ENCODE measurements at regions not wholly inside any gene's neighbourhood (a gene's known extent, or its start where the extent isn't known, plus 50 kb on each side); places are given as distances from the start of the nearest gene placed in this dataset.
"Not testable (repeated sequence)": the region's sequence is repeated elsewhere in the genome, so short reads cannot be mapped to it uniquely, and the experiment has no call there.

DNA sequence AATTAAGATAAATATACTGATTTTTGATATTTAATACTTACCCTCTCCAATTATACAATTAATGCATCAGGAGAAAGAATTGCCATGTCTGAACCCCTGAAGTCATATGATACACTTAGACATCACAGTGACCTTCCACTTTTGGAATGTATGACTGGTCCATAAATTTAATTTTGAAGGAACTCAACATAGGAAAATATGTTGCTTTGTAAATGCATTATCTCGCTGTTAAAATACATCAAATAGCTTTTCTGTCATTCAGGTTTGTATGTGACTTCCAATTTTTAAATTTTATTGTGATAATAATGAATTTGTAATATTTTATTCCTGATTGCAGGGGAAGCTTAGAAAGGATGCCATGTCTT, 631.9 kb upstream of the ANKRD30A start:
- no peak for DNase-seq

DNA sequence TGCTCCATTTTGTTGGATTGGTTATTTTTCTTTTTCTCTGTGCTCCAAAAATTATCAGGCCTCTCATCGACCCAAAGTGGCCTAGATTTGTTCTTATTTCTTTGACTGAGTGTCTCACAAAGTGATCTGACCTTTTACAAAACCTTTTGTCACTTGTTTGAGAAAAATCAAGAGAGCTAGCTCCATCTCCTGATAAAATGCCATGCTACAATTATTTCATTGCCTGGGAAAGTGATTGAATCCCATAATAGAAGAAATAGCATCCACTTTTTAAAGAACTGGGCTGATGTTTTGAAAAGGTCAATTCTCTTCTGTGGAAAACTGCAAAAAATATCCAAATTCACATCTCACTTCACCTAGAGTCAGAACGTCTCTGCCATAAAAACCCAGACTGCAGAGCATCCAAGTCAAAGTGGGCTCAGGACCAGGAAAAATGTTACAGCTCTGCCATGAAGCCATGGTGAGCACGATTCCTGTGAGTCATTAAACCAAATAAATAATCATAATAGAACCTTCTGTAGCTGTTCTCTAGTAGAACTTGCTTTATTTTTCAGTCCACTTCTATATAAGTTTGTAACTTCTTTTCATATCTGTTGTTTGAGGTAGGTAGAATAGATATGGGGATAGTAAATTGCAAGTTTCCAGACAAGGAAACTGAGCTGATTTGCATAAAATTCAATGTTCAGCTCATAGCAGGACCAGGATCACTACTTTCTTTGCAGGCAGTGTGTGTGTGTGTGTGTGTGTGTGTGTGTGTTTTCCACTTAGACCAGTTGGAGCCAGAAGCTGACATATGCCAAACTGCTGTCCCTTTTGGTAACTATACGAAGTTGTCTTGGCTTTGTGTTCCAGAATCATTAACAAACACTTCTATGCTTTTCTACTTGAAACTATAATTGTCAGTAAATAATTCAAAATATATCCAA, 632.5 kb upstream of the ANKRD30A start:
- no peak for DNase-seq

DNA sequence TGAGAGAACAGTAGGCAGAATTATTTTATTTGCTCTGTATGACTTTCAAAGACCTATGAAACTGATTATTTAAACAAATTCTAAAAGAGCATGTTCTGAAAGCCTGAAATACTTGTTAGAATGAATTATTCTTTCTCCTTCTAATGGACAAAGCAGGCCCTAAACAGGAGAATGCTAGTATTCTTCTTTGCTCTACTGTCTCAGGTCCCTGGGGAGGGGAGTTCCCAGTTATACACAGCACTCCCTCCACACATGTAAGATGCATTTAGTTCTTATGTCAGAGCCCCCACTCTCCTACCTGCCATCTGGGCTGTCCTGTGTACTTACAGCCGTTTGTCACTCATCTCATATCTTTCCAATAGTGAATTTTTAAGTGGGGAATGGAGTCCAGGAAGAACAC, 633.5 kb upstream of the ANKRD30A start:
- no peak for DNase-seq

DNA sequence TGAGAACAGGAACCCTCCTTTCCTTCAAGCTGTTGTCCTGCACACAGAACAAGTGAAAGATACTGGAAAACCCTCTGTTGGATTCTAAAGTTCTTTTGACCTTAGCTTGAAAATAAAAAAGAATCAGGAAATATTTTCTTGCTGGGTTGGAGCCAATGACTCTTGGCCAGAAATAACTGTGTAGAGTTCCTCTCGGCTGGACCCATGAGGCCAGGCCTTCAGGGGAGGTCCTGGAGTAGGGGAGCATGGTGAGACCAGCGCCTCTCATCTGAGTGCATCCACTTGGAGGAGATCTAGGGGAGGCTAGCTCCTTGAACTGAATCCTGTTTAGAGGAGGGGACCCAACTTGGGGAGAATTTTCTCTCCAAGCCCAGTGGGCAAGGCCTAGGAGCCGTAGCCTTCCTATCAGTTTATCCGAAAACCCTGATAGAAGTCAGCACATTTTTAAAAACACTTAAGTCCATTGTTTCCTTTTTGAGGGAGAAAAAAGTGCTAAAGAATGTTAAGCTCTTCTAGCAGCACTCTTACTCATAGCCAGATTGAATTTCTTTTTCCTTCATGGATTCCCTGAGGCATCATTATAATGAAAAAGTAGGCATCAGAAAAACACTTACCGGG, 635.7 kb upstream of the ANKRD30A start:
- DNase-seq = peak; percentile 49

DNA sequence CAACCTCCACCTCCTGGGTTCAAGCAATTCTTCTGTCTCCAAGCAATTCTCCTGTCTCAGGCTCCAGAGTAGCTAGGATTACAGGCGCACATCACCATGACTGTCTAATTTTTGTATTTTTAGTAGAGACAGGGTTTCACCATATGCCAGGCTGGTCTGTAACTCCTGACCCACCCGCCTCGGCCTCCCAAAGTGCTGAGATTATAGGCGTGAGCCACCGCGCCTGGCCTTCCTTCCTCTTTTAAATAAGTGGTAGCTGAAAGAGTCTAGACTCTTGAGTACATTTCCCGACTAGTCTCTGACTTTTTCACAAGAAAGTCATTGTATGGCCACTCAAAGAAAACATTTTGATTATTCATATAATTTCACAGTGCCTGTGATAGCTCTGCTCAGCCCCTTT, 636.2 kb upstream of the ANKRD30A start:
- DNase-seq = no peak

DNA sequence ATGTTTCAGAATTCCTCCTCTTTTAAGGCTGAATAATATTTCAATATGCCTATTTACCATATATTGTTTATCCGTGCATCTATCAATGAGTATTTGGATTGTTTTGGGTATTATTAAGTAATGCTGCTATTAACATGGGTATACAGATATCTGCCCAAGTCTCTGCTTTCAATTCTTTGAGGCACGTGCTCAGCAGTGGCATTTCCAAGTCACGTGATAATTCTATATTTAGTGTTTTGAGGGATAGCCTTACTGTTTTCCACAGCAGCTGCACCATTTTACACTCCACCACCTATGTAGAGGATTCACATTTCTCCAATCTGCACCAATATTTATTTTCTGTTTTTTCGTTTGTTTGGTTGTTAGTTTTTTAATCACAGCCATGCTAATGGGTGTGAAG, 636.8 kb upstream of the ANKRD30A start:
- DNase-seq = no peak

DNA sequence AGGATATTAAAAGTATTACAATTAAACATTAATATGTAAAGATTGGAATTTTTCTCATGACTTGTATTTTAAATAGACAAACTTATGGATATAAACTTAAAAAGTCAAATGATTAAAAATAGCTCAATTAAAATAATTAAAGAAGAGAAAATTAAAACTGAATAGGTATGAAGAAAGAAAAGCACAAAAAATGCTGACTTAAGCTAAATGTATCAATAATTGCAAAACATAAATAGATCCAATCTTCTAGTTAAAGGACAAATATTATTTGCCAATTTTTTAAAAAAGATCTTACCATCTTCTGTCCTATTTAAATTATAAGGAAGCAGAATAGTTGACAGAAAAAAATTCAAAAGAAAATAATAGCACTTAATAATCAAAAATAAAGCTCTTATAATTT, 646.3 kb upstream of the ANKRD30A start:
- DNase-seq = no peak

DNA sequence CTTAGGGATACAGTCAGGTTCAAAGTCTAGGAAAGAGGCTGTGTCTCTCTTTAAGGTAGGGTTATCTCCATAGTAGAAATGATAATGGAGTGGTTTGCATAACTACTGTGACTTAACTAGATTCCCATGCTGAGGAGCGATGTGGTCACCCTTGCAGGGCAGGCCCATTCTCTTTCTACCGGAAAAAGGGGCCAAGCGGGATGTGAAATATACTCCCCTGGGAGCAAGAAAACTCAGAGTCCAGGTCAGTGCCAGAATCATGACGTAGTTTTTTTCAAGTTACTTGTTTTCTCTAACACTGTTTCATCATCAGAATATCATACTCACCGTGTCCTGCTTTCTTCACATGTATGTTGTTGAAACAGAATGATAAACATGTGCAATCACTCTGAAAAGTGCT, 649.0 kb upstream of the ANKRD30A start:
- no peak for DNase-seq

DNA sequence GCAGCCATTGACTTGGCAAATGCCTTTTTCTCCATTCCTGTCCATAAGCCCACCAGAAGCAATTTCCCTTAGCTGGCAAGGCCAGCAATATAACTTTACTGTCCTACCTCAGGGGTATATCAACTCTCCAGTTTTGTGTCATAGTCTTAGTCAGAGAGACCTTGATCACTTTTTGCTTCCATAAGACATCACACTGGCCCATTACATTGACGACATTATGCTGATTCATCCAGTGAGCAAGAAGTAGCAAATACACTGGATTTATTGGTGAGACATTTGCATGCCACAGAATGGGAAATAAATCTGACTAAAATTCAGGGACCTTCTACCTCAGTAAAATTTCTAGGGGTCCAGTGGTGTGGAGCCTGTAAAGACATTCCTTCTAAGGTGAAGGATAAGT, 649.7 kb upstream of the ANKRD30A start:
- DNase-seq = no peak

DNA sequence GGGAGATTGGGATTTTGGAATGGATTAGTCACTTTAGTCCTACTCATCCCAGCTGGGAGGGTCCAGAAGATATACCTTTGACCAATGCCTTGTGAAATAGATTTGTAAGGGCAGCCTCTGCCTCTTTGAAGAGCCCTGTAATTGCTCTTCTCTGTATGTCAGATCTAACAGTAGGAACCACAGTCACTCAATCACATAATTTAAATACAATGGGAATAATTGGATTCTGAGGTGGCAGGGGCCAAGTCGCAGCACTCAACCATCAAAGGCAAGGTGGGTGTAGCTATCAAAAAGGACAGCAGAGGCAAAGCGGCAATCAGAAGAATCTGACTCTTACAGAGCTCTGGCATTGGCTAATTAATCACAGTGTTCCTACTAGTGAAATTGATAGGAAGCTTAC, 650.9 kb upstream of the ANKRD30A start:
- no peak for DNase-seq

DNA sequence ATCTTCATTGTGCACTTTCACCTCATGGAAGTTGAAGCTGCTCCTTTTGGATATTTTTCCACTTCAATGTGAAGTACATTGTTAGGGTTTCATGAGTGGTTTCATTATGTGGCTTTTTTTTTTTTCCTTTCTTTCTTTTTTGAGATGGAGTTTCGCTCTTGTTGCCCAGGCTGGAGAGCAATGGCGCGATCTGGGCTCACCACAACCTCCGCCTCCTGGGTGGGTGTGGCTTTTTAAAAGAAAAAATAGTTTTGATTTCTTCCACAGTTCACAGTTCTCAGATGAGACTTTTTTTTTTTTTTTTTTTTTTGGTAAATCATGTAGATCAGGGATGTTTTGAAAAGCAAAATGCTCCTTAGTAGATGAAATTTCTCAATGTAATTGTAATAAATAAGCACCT, 652.3 kb upstream of the ANKRD30A start:
- no peak for DNase-seq

DNA sequence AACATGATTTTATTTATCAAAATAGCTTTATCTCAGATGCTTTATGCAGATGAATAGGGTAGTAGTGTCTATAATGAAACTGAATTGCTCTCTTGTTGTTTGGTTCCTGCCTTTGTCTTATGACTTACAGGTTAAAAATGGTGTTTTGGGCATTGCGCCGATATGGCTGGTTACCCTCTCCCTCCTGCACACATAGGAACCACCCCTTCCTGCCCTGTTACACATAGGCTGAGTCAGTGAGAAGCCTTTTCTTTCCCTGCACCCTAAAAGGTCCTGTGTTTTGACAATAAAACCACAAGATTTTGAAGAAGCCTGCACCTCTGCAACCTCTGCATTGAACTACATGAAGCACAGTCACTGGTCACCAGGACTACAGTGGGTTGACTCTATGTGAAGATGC, 655.8 kb upstream of the ANKRD30A start:
- no peak for DNase-seq

DNA sequence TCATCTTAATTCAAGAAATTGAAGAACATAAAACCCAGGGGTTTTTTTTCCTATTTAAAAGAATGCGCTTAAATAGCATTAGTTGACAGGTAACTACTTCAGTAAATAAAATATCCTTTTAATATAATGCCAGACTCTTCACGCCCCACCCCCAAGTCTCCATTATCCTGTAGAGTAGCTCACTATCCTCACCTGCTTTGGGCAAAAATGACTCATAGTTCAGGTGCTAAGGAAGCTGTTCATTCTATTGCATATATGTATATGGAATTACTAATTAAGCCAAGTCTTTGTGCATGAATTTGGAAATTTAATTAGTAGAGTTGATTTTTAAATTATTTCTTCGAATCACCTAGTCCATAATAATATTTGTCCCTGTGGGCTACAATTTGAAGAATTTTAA, 656.8 kb upstream of the ANKRD30A start:
- DNase-seq = no peak

DNA sequence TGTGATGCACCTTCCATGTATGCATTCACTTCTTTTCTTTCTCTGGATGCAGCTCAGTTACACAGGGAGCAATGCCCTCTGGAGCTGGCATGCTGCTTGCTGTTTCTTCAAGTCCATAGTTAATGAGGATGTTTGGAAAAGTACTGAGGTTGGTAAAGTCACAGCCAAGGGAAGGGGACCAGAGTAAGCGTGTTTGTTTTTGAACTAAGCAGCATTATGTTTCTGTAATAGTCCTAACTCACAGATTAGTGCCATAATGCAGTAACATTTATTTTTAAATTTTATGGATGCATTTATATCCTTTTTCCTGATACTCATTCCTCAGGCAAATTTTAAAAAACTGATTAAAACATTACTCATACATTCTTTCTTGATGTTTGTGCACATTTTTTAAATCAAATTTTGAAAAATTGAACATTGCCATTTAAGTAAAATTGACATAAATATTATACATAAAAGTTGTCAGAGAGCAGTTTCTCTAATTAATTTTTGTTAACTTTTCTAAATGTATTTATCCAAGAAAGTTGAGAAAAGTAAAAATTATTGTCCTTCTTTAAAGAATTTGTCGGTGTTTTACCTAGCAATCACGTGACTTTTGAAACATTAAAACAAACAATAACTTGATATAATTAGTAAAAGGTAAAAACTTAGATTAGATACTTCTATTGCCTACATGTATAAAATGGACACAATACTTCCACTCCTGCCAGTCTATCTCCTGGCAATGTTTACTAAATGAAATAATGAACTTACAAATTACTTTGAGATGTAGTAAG, 659.6 kb upstream of the ANKRD30A start:
- DNase-seq = no peak

DNA sequence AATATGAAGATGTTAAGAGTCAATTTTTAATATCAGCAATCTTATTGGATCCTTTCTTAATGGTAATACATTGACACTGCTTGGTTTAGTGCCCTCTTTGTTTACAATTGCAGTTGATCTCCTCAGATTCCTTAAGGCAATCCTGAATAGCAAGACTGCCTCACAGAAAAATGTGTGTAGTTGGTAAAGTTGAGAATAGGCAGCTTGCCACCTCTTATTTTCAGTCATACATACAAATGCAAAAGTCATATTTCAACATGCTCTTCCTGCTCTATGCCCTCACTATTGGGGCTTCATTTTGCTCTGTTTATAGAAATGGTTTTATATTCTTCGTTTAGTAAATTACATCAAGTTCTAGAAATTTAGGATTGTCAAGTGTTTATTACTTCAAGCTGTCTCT, 661.1 kb upstream of the ANKRD30A start:
- no peak for DNase-seq

DNA sequence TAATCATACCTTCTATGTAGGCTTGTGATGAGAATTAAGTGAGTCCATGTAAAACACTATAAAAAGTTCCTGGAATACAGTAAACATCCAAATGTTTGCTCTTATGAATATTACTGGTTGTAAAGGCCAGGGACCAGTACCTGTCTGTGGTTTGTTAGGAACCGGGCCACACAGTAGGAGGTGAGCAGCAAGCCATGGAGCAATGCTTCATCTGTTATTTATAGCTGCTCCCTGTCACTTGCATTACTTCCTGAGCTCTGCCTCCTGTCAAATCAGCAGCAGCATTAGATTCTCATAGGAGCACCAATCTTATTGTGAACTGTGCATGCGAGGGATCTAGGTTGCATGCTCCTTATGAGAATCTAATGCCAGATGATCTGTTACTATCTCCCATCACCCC, 662.0 kb upstream of the ANKRD30A start:
- DNase-seq = no peak

DNA sequence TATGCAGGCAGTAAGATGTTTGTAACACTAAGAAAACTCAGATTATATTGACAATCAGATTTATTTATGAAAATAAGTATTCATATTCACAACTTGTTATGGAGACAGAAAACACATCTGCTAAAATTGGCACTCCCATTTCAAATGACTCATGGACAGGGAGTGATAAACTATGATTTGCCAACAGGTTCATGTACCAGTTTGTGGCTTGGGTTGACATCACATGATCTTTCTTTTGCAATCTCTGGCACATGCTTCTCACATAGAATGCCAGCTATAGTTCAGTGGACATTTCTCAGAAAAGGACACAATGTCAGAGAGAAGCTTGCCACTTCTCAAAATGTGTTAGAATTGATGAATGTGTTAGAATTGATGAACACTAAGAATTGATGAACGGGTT, 663.2 kb upstream of the ANKRD30A start:
- no peak for DNase-seq

DNA sequence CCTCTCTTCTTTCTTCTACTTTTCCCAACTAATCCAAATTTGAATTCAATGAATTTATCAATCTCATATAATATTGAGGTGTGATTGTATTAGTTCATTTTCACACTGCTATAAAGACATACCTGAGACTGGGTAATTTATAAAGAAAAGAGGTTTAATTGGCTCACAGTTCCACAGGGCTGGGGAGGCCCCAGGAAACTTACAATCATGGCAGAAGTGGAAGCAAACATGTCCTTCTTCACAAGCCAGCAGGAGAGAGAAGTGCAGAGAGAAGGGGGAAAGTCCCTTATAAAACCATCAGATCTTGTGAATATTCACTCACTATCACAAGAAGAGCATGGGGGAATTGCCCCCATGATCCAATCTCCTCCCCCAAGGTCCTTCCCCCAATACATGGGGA, 667.0 kb upstream of the ANKRD30A start:
- not testable (repeated sequence) for DNase-seq

DNA sequence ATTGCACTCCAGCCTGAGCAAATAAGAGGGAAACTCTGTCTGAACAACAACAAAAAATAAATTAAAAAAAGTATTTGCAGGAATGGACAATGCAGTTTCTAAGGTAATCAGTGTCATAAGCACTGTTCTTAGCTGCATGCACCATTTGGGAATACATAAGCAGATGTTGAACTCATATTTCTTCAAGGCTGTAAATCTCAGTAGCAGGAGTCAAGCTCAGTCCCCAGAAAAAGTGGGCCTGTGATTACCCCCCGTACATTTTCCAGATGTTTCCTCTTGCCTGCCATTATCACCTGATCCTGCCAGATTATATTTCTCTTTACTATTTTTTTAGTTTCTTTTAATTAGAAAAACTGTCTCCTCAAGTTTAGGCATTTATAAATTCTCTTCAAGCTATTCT, 667.6 kb upstream of the ANKRD30A start:
- no peak for DNase-seq

DNA sequence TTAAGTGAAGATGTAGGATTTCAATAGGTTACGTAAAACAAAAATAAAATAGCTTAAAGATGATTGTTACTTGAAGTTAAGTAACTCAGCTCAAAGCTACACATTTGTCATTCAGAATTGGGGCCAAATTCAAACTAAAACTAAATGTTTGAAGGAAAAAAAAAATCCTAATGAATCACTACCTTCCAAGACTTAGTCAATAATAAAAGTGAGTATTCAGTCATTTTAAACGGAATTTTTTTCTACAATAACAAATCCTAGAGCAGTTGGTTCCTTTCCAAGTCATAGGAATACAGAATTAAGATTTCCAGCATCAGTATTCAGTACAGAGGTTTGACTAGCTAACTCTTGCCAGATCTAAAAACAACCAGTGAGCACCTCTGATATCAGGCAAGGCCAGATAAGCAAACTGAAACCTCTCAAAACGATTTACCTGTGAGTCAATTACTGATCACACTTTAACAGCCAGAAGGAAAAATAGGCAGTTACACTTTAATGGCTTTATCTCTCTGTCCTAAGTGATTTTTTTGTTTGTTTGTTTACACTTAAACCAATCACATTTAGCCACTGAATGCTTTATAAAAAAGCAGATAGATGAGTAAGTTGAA, 669.8 kb upstream of the ANKRD30A start:
- DNase-seq = no peak

DNA sequence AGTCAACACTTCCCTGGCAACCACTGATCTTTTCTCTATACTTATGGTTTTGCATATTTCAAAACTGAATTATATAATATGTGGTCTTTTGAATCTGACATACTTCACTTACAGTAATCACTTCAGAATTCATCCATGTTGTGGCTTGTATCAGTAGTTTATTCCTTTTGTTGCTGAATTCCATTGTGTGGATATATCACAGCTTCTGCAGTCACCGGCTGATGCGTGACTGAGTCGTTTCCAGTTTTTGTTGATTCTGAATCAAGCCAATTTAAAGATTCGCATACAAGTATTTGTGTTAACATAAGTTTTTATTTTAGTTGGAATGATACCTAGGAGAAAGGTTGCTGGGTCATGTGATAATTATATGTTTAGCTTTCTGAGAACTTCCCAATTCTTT, 672.5 kb upstream of the ANKRD30A start:
- no peak for DNase-seq

DNA sequence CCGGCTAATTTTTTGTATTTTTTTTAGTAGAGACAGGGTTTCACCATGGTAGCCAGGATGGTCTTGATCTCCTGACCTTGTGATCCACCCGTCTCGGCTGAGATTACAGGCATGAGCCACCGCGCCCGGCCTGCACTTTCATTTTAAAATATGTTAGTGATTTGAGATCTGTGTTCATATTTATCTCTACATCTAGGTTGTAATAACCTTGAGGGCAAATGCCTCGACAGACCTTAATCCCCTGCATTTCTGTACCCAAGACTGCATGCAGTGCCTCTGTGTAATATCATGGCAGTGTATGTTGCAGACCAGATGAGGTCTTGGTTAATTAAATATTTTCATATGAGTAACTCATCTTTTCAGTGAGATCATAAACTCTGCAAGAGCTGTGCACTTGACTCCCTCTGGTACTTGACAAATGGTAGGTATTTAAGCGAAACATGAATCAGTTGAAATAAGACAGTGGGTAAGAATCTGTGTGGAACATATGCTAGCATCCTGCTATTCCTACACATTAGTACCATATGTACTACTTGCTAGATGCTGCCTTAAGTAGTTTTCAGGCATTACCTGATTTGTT, 673.9 kb upstream of the ANKRD30A start:
- no peak for DNase-seq
